GM21360 (cell line): ENCODE measurements at regions not wholly inside any gene's neighbourhood (a gene's known extent, or its start where the extent isn't known, plus 50 kb on each side); places are given as distances from the start of the nearest gene placed in this dataset.

Experiments used
- ATAC-seq: cut with Tn5 transposase; IDR thresholded peaks from one replicate; pipeline ENCODE4 v1.9.1; 2021; ENCODE audit warnings: mild to moderate bottlenecking, moderate library complexity; ENCODE audit not compliant: unreplicated experiment

- no peak for ATAC-seq
Measured at GRCh38 chr1:184919892-184920291, 54.4 kb downstream of the NIBAN1 start.

GRCh38 chr1:184915463-184916090, 58.7 kb downstream of the NIBAN1 start:
- ATAC-seq = no peak

- no peak for ATAC-seq
Measured at GRCh38 chr1:184914149-184914548, 60.2 kb downstream of the NIBAN1 start.

GRCh38 chr1:184912392-184912791, 61.9 kb downstream of the NIBAN1 start:
- no peak for ATAC-seq

GRCh38 chr1:184911830-184912229, 62.5 kb downstream of the NIBAN1 start:
- ATAC-seq = no peak

- ATAC-seq = no peak
Measured at GRCh38 chr1:184911103-184911745, 63.1 kb downstream of the NIBAN1 start.

GRCh38 chr1:184910691-184911091, 63.6 kb downstream of the NIBAN1 start:
- ATAC-seq = no peak

GRCh38 chr1:184910005-184910404, 64.3 kb downstream of the NIBAN1 start:
- no peak for ATAC-seq

GRCh38 chr1:184909019-184909418, 65.3 kb downstream of the NIBAN1 start:
- no peak for ATAC-seq

- no peak for ATAC-seq
Measured at GRCh38 chr1:184908506-184908905, 65.8 kb downstream of the NIBAN1 start.

GRCh38 chr1:184907500-184907899, 66.8 kb downstream of the NIBAN1 start:
- no peak for ATAC-seq

- no peak for ATAC-seq
Measured at GRCh38 chr1:184906761-184907160, 67.5 kb downstream of the NIBAN1 start.

GRCh38 chr1:184905601-184906322, 68.5 kb downstream of the NIBAN1 start:
- no peak for ATAC-seq

- no peak for ATAC-seq
Measured at GRCh38 chr1:184903111-184903692, 71.1 kb downstream of the NIBAN1 start.

GRCh38 chr1:184900507-184900906, 73.8 kb downstream of the NIBAN1 start:
- no peak for ATAC-seq

- ATAC-seq = no peak
Measured at GRCh38 chr1:184896000-184896399, 78.3 kb downstream of the NIBAN1 start.

GRCh38 chr1:184895086-184895485, 79.2 kb downstream of the NIBAN1 start:
- ATAC-seq = no peak

GRCh38 chr1:184893695-184894094, 80.6 kb downstream of the NIBAN1 start:
- no peak for ATAC-seq

- ATAC-seq = peak; percentile 74
Measured at GRCh38 chr1:184892116-184892515, 82.2 kb downstream of the NIBAN1 start.

- no peak for ATAC-seq
Measured at GRCh38 chr1:184891440-184891839, 82.9 kb downstream of the NIBAN1 start.

GRCh38 chr1:184890539-184890973, 83.8 kb downstream of the NIBAN1 start:
- no peak for ATAC-seq

- no peak for ATAC-seq
Measured at GRCh38 chr1:184889902-184890301, 84.4 kb downstream of the NIBAN1 start.
